ENCODE measurements at regions not wholly inside any gene's neighbourhood (a gene's known extent, or its start where the extent isn't known, plus 50 kb on each side); places are given as distances from the start of the nearest gene placed in this dataset.

GRCh38 chr5:23372177-23372576, 135.2 kb upstream of the PRDM9 start:
- TF ChIP-seq CTCF (conservative IDR thresholded peaks at IDR 0.05) (no peak), ZFX (IDR thresholded peaks at IDR 0.05) (no peak)
